Stomach (tissue), 8 donors: ENCODE measurements at regions not wholly inside any gene's neighbourhood (a gene's known extent, or its start where the extent isn't known, plus 50 kb on each side); places are given as distances from the start of the nearest gene placed in this dataset.
A peak's percentile ranks its signal among the peaks of the same experiment; 100 is the strongest.

Experiments
- DNase-seq, 2 donors: peaks; one replicate each; pipeline versions ENCODE4 v3.0.0 to v3.0.0-alpha.2; 2013 to 2019
- H3K27ac ChIP-seq, 5 donors: fragments of 200-600 bp in 4 of 5; sonication (generic) in 4 of 5; one replicate each; pipeline ENCODE4 v1.5.1; 2013 to 2019; ENCODE audit warnings: mild to moderate bottlenecking in 1 of 5, moderate library complexity in 1 of 5
- H3K27me3 ChIP-seq, 3 donors: fragments of 200-600 bp; sonication (generic); one replicate each; pipeline ENCODE4 v1.5.1; 2017 to 2019; ENCODE audit warnings: mixed run types in 1 of 3
- H3K36me3 ChIP-seq, 4 donors: fragments of 200-600 bp; sonication (generic); 1 replicate in 3 of 4; 2 replicates in 1 of 4; pipeline ENCODE4 v1.5.1; 2016 to 2019
- H3K4me1 ChIP-seq, 4 donors: fragments of 200-600 bp; sonication (generic); one replicate each; pipeline ENCODE4 v1.5.1; 2016 to 2019
- H3K4me3 ChIP-seq, 4 donors: fragments of 200-600 bp; sonication (generic) in 3 of 4; one replicate each; pipeline ENCODE4 v1.5.1; 2016 to 2019; ENCODE audit warnings: mild to moderate bottlenecking in 1 of 4
- H3K9me3 ChIP-seq, 4 donors: fragments of 200-600 bp; sonication (generic); one replicate each; pipeline ENCODE4 v1.5.1; 2016 to 2019
- CTCF ChIP-seq, 7 experiments: fragments of 450-650 bp in 4 of 7; fragments of 200-600 bp in 3 of 7; sonication (generic) in 3 of 7; IDR thresholded peaks; one replicate each; pipeline ENCODE4 v1.5.1; 2016 to 2019; ENCODE audit warnings: antibody characterized with exemption in 7 of 7, control low read depth in 2 of 7, mild to moderate bottlenecking in 1 of 7
- EP300 ChIP-seq: sonication (generic); formaldehyde crosslinking; IDR thresholded peaks from one replicate; pipeline ENCODE4 v1.6.1; 2017; ENCODE audit warnings: antibody characterized with exemption
- POLR2A ChIP-seq, 4 donors: fragments of 450-650 bp; IDR thresholded peaks; one replicate each; pipeline ENCODE4 v1.6.1; 2016; ENCODE audit warnings: antibody characterized with exemption in 4 of 4, control low read depth in 2 of 4, mild to moderate bottlenecking in 1 of 4, moderate library complexity in 1 of 4
- POLR2AphosphoS5 ChIP-seq, 3 donors: sonication (generic); formaldehyde crosslinking; IDR thresholded peaks; one replicate each; pipeline ENCODE4 v1.6.1; 2016; ENCODE audit warnings: antibody characterized with exemption in 3 of 3
- WGBS, 5 donors: extraction: QIAGEN DNeasy Blood & Tissue Kit in 3 of 5; methylation state at CpG; one replicate each; pipeline versions ENCODE4 v1.1.5 to v1.1.7; 2013 to 2018; 5-methylcytosine and 5-hydroxymethylcytosine counted together
- intact Hi-C: fragments of 100-400 bp; cut with DNase I; formaldehyde crosslinking; loops from one replicate; pipeline ENCODE4 v1.15.1; 2023; ENCODE audit warnings: low total_unique reads
- donor health status: healthy with polysubstance abuse.
- donor health status: Bipolar disorder and iron deficiency.
- donor health status: healthy.

- H3K36me3 ChIP-seq: no peaks in the 10 kb centered on the region
- H3K4me1 ChIP-seq: no peaks in the 10 kb centered on the region
- no peak for DNase-seq
- H3K27ac ChIP-seq: no peak overlapping the region
- TF ChIP-seq CTCF (IDR thresholded peaks at IDR 0.05) (no peak), POLR2A (IDR thresholded peaks at IDR 0.05) (no peak), POLR2AphosphoS5 (IDR thresholded peaks at IDR 0.05) (no peak), EP300 (no peak)
- H3K4me3 ChIP-seq: no peak overlapping the region
- 80 to 92% (median 87%) methylated on average over 4 of the region's 4 CpGs for WGBS, 5 donors
- H3K9me3 ChIP-seq: no peaks in the 10 kb centered on the region
- H3K27me3 ChIP-seq: no peaks in the 10 kb centered on the region
- intact Hi-C loops: no loop called here
These were observed 221.8 kb upstream of the PLXNA2 start for GRCh38 chr1:208465786-208466590.

- TF ChIP-seq CTCF (IDR thresholded peaks at IDR 0.05) (no peak), POLR2AphosphoS5 (IDR thresholded peaks at IDR 0.05) (no peak), POLR2A (IDR thresholded peaks at IDR 0.05) (no peak), EP300 (no peak)
- intact Hi-C loops: no loop called here
- no peaks in the 10 kb centered on the region for H3K27me3 ChIP-seq
- H3K4me1 ChIP-seq: no peaks in the 10 kb centered on the region
- 75 to 83% (median 81%) methylated on average over 7 of the region's 7 CpGs for WGBS, 5 donors
- H3K9me3 ChIP-seq: no peaks in the 10 kb centered on the region
- H3K36me3 ChIP-seq: no peaks in the 10 kb centered on the region
- H3K27ac ChIP-seq: no peak overlapping the region
- H3K4me3 ChIP-seq: no peak overlapping the region
- no peak for DNase-seq
These were observed 223.1 kb upstream of the PLXNA2 start for GRCh38 chr1:208467151-208467780.

- peak in 1 of 2 donors; percentile 35 for DNase-seq
- Histone ChIP-seq H3K36me3 (no peaks in the 10 kb centered on the region), H3K4me1 (peaks cover 0 to 19% (median 10%) of the 10 kb centered on the region in 4 donors), H3K27me3 (no peaks in the 10 kb centered on the region), H3K27ac (no peak overlapping the region), H3K9me3 (no peaks in the 10 kb centered on the region), H3K4me3 (no peak overlapping the region)
- intact Hi-C loops: no loop called here
- WGBS, 5 donors: 71 to 83% (median 73%) methylated on average over 4 of the region's 4 CpGs
- TF ChIP-seq POLR2A (IDR thresholded peaks at IDR 0.05) (no peak), EP300 (no peak), POLR2AphosphoS5 (IDR thresholded peaks at IDR 0.05) (no peak), CTCF (IDR thresholded peaks at IDR 0.05) (no peak)
These were observed 231.3 kb upstream of the PLXNA2 start for GRCh38 chr1:208475449-208475848.

GRCh38 chr1:208475951-208476845 is 232.0 kb upstream of the PLXNA2 start:
- TF ChIP-seq EP300 (no peak), POLR2A (IDR thresholded peaks at IDR 0.05) (no peak), POLR2AphosphoS5 (IDR thresholded peaks at IDR 0.05) (no peak), CTCF (IDR thresholded peaks at IDR 0.05) (no peak)
- peak in 1 of 2 donors; percentile 83 for DNase-seq
- WGBS, 5 donors: 60 to 66% (median 62%) methylated on average over 5 of the region's 5 CpGs
- peaks cover 0 to 19% (median 10%) of the 10 kb centered on the region in 4 donors for H3K4me1 ChIP-seq
- H3K9me3 ChIP-seq: no peaks in the 10 kb centered on the region
- no peak overlapping the region for H3K4me3 ChIP-seq
- no peaks in the 10 kb centered on the region for H3K36me3 ChIP-seq
- intact Hi-C loops: no loop called here
- no peaks in the 10 kb centered on the region for H3K27me3 ChIP-seq
- peak overlapping the region in 3 of 5 donors; percentile 2 to 51 (median 51) for H3K27ac ChIP-seq
